AG10803 (cell line): ENCODE measurements at regions not wholly inside any gene's neighbourhood (a gene's known extent, or its start where the extent isn't known, plus 50 kb on each side); places are given as distances from the start of the nearest gene placed in this dataset.

Experiments used
- DNase-seq: peaks from one replicate; pipeline ENCODE4 v3.0.0; 2010; ENCODE audit warnings: low read depth
- H3K4me3 ChIP-seq: 2 replicates; pipeline ENCODE4 v1.5.1; 2011; ENCODE audit warnings: mild to moderate bottlenecking, low read length, control low read depth
- CTCF ChIP-seq: conservative IDR thresholded peaks from 2 replicates; pipeline ENCODE4 v1.5.1; 2011; ENCODE audit warnings: mild to moderate bottlenecking, low read length, control low read depth, inconsistent platforms

- DNase-seq: no peak
- H3K4me3 ChIP-seq: no peak overlapping the region
- no peak for TF ChIP-seq CTCF
These were observed 174.2 kb downstream of the SOCS6 start for GRCh38 chr18:70463085-70463484.

- DNase-seq: no peak
- no peak overlapping the region for H3K4me3 ChIP-seq
- TF ChIP-seq CTCF: no peak
These were observed 173.2 kb downstream of the SOCS6 start for GRCh38 chr18:70462078-70462439.

- no peak for TF ChIP-seq CTCF
- DNase-seq: no peak
- no peak overlapping the region for H3K4me3 ChIP-seq
These were observed 172.7 kb downstream of the SOCS6 start for GRCh38 chr18:70461323-70462077.

- TF ChIP-seq CTCF: no peak
- H3K4me3 ChIP-seq: no peak overlapping the region
- DNase-seq: no peak
These were observed 170.9 kb downstream of the SOCS6 start for GRCh38 chr18:70459731-70460130.

GRCh38 chr18:70459251-70459650 lies 170.4 kb downstream of the SOCS6 start:
- no peak for DNase-seq
- no peak for TF ChIP-seq CTCF
- no peak overlapping the region for H3K4me3 ChIP-seq

- H3K4me3 ChIP-seq: no peak overlapping the region
- no peak for TF ChIP-seq CTCF
- no peak for DNase-seq
These were observed 168.9 kb downstream of the SOCS6 start for GRCh38 chr18:70457788-70458187.

GRCh38 chr18:70457223-70457622 lies 168.4 kb downstream of the SOCS6 start:
- DNase-seq: no peak
- TF ChIP-seq CTCF: no peak
- no peak overlapping the region for H3K4me3 ChIP-seq
